ENCODE measurements at regions not wholly inside any gene's neighbourhood (a gene's known extent, or its start where the extent isn't known, plus 50 kb on each side); places are given as distances from the start of the nearest gene placed in this dataset.
A peak's percentile ranks its signal among the peaks of the same experiment; 100 is the strongest.

- intact Hi-C loops (cut with DNase I), result no loop called here
- no peaks in the 10 kb centered on the region for H3K36me3 ChIP-seq (ENCODE audit: control insufficient read depth in 2 of 3, insufficient read depth in 3 of 3, low read length in 3 of 3)
- H3K9ac ChIP-seq (ENCODE audit: low read length in 3 of 3), result no peak overlapping the region
- H3K27me3 ChIP-seq (ENCODE audit: control insufficient read depth, insufficient read depth, low read length), result no peaks in the 10 kb centered on the region
- H3K4me1 ChIP-seq (ENCODE audit: control insufficient read depth in 2 of 3, insufficient read depth in 2 of 3, low read depth in 1 of 3, low read length in 3 of 3), result no peaks in the 10 kb centered on the region
- no peak overlapping the region for H3K4me3 ChIP-seq (ENCODE audit: low read length in 3 of 3)
- no peaks in the 10 kb centered on the region for H3K9me3 ChIP-seq (ENCODE audit: control insufficient read depth in 2 of 3, insufficient read depth in 1 of 3, low read length in 3 of 3)
- TF ChIP-seq, protein P1, sequence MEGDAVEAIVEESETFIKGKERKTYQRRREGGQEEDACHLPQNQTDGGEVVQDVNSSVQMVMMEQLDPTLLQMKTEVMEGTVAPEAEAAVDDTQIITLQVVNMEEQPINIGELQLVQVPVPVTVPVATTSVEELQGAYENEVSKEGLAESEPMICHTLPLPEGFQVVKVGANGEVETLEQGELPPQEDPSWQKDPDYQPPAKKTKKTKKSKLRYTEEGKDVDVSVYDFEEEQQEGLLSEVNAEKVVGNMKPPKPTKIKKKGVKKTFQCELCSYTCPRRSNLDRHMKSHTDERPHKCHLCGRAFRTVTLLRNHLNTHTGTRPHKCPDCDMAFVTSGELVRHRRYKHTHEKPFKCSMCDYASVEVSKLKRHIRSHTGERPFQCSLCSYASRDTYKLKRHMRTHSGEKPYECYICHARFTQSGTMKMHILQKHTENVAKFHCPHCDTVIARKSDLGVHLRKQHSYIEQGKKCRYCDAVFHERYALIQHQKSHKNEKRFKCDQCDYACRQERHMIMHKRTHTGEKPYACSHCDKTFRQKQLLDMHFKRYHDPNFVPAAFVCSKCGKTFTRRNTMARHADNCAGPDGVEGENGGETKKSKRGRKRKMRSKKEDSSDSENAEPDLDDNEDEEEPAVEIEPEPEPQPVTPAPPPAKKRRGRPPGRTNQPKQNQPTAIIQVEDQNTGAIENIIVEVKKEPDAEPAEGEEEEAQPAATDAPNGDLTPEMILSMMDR (IDR thresholded peaks at IDR 0.05; ENCODE audit: borderline replicate concordance, extremely low read depth, insufficient read depth), result no peak
- no peak overlapping the region for H3K27ac ChIP-seq (ENCODE audit: low read depth in 2 of 2, low read length in 2 of 2)
- DNase-seq, result peak in 3 of 5 donors; percentile 4 to 9 (median 5)
- FAIRE-seq, result no peak
These were observed 117.9 kb upstream of the CDH18 start for GRCh38 chr5:20105915-20106314.

DNA sequence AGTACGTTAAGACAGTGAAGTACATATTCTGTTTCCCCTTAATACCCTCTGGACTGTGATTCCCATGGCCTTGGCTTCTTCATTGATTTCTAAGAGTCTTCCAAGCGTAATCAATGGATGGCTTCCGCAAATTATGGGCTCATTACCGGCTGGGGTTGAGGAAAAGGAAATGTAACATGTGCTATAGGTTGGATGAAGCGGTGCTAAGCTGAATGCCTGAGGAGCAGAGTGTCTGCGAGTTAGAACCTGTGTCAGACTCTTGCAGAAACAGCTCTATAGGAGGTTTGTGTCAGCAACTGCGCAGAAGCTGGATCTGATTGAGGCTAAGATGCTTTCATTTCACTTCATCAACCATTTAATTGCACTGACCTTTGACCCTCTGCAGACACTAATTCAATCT is 114.3 kb upstream of the CDH18 start:
- Histone ChIP-seq H3K36me3 (ENCODE audit: control insufficient read depth in 2 of 3, insufficient read depth in 3 of 3, low read length in 3 of 3) (no peaks in the 10 kb centered on the region), H3K9ac (ENCODE audit: low read length in 3 of 3) (no peak overlapping the region), H3K4me1 (ENCODE audit: control insufficient read depth in 2 of 3, insufficient read depth in 2 of 3, low read depth in 1 of 3, low read length in 3 of 3) (no peaks in the 10 kb centered on the region), H3K9me3 (ENCODE audit: control insufficient read depth in 2 of 3, insufficient read depth in 1 of 3, low read length in 3 of 3) (no peaks in the 10 kb centered on the region), H3K4me3 (ENCODE audit: low read length in 3 of 3) (no peak overlapping the region), H3K27ac (ENCODE audit: low read depth in 2 of 2, low read length in 2 of 2) (no peak overlapping the region), H3K27me3 (ENCODE audit: control insufficient read depth, insufficient read depth, low read length) (no peaks in the 10 kb centered on the region)
- intact Hi-C loops (cut with DNase I), result no loop called here
- FAIRE-seq (no peak), DNase-seq (no peak)
- TF ChIP-seq, protein P1 (IDR thresholded peaks at IDR 0.05; ENCODE audit: borderline replicate concordance, extremely low read depth, insufficient read depth), result no peak

- FAIRE-seq (peak; percentile 38), DNase-seq (no peak)
- Histone ChIP-seq H3K4me3 (ENCODE audit: low read length in 3 of 3) (no peak overlapping the region), H3K27ac (ENCODE audit: low read depth in 2 of 2, low read length in 2 of 2) (no peak overlapping the region), H3K9me3 (ENCODE audit: control insufficient read depth in 2 of 3, insufficient read depth in 1 of 3, low read length in 3 of 3) (no peaks in the 10 kb centered on the region), H3K9ac (ENCODE audit: low read length in 3 of 3) (no peak overlapping the region), H3K36me3 (ENCODE audit: control insufficient read depth in 2 of 3, insufficient read depth in 3 of 3, low read length in 3 of 3) (no peaks in the 10 kb centered on the region), H3K4me1 (ENCODE audit: control insufficient read depth in 2 of 3, insufficient read depth in 2 of 3, low read depth in 1 of 3, low read length in 3 of 3) (no peaks in the 10 kb centered on the region), H3K27me3 (ENCODE audit: control insufficient read depth, insufficient read depth, low read length) (no peaks in the 10 kb centered on the region)
- intact Hi-C loops (cut with DNase I), result no loop called here
- TF ChIP-seq, protein P1 (IDR thresholded peaks at IDR 0.05; ENCODE audit: borderline replicate concordance, extremely low read depth, insufficient read depth), result no peak
These were observed 110.7 kb upstream of the CDH18 start for GRCh38 chr5:20098694-20099093.

DNA sequence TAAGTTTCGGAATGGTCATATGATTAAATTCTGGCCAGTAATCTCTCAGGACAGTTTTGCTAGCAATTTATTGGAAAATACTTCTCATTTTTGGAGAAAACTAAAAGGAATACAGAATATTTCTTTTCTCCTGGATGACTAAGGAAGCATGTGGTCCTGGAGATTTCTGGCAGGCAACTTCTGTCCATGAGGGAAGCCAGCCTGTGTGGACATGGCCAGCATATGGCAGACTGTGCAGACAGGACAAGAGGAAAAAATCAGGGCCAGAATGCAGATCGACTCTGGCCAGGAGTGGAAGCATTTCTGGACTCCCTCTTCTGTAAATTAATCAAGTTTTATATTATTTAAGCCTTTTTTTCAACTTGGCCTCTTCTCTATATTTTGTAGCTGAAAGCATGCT is 100.4 kb upstream of the CDH18 start:
- FAIRE-seq, result no peak
- intact Hi-C loops (cut with DNase I), result no loop called here
- no peak overlapping the region for H3K27ac ChIP-seq (ENCODE audit: low read depth in 2 of 2, low read length in 2 of 2)

More for the DNA sequence above, 100.4 kb upstream of the CDH18 start:
- no peak for DNase-seq
- no peaks in the 10 kb centered on the region for H3K36me3 ChIP-seq (ENCODE audit: control insufficient read depth in 2 of 3, insufficient read depth in 3 of 3, low read length in 3 of 3)
- H3K27me3 ChIP-seq (ENCODE audit: control insufficient read depth, insufficient read depth, low read length), result no peaks in the 10 kb centered on the region
- H3K4me3 ChIP-seq (ENCODE audit: low read length in 3 of 3), result no peak overlapping the region
- no peak overlapping the region for H3K9ac ChIP-seq (ENCODE audit: low read length in 3 of 3)
- H3K9me3 ChIP-seq (ENCODE audit: control insufficient read depth in 2 of 3, insufficient read depth in 1 of 3, low read length in 3 of 3), result no peaks in the 10 kb centered on the region
- TF ChIP-seq, protein P1 (IDR thresholded peaks at IDR 0.05; ENCODE audit: borderline replicate concordance, extremely low read depth, insufficient read depth), result no peak
- no peaks in the 10 kb centered on the region for H3K4me1 ChIP-seq (ENCODE audit: control insufficient read depth in 2 of 3, insufficient read depth in 2 of 3, low read depth in 1 of 3, low read length in 3 of 3)

Measured in kidney (tissue), 13 donors.